Mucosa of descending colon (tissue), 3 donors: ENCODE measurements at regions not wholly inside any gene's neighbourhood (a gene's known extent, or its start where the extent isn't known, plus 50 kb on each side); places are given as distances from the start of the nearest gene placed in this dataset.
A peak's percentile ranks its signal among the peaks of the same experiment; 100 is the strongest.

Experiments
- ATAC-seq: fragments of 200-7000 bp; cut with Tn5 transposase; one replicate; pipeline ENCODE4 v1.9.1; 2020; ENCODE audit warnings: mild to moderate bottlenecking, moderate library complexity
- DNase-seq, 3 donors: peaks; one replicate each; pipeline ENCODE4 v3.0.0-alpha.2; 2020
- H3K36me3 ChIP-seq: fragments of 200-600 bp; one replicate; pipeline ENCODE4 v1.8.0; 2021; ENCODE audit warnings: low read depth, mild to moderate bottlenecking
- H3K4me1 ChIP-seq: fragments of 200-600 bp; one replicate; pipeline ENCODE4 v1.8.0; 2021; ENCODE audit warnings: low read depth, mild to moderate bottlenecking
- H3K4me3 ChIP-seq: fragments of 200-600 bp; one replicate; pipeline ENCODE4 v1.8.0; 2021; ENCODE audit warnings: mild to moderate bottlenecking
- H3K9me3 ChIP-seq: fragments of 200-600 bp; one replicate; pipeline ENCODE4 v1.8.0; 2021; ENCODE audit warnings: mild to moderate bottlenecking
- intact Hi-C, 2 donors: fragments of 100-400 bp; cut with DNase I in 1 of 2; cut with micrococcal nuclease in 1 of 2; formaldehyde crosslinking; loops; one replicate each; pipeline versions ENCODE4 v1.11.0 to v1.11.1; 2022; cut with DNase I, micrococcal nuclease
- TF ChIP-seq, protein P1 (sequence below): fragments of 200-600 bp; IDR thresholded peaks from one replicate; pipeline ENCODE4 v1.8.0; 2022; ENCODE audit warnings: antibody characterized with exemption, mild to moderate bottlenecking
- donor health status: DM: no; HTN: no; CAD: no; lungs with moderate emphysema.
- donor health status: DM: no; HTN: no; CAD: no.
- donor health status: DM: no; HTN: yes; CAD: no.

DNA sequence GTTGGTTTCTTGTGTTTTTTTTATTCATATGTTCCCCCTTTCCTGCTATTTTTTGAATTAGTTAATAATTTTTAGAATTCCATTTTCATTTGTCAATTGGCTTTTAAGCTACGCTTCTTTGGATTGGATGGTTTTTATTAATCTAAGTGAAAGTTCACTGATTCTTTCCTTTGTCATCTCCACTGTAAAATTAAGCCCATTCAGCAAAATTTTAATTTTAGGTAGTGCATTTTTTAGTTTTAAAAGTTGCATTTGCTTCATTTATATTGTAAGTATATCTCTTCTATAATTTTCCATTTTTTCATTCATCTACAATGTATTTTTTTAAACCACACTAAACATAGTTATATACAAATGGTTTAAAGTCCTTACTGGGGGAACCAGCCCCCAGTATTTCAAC lies 417.3 kb upstream of the HTR2C start:
- TF ChIP-seq, protein P1, sequence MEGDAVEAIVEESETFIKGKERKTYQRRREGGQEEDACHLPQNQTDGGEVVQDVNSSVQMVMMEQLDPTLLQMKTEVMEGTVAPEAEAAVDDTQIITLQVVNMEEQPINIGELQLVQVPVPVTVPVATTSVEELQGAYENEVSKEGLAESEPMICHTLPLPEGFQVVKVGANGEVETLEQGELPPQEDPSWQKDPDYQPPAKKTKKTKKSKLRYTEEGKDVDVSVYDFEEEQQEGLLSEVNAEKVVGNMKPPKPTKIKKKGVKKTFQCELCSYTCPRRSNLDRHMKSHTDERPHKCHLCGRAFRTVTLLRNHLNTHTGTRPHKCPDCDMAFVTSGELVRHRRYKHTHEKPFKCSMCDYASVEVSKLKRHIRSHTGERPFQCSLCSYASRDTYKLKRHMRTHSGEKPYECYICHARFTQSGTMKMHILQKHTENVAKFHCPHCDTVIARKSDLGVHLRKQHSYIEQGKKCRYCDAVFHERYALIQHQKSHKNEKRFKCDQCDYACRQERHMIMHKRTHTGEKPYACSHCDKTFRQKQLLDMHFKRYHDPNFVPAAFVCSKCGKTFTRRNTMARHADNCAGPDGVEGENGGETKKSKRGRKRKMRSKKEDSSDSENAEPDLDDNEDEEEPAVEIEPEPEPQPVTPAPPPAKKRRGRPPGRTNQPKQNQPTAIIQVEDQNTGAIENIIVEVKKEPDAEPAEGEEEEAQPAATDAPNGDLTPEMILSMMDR = no peak
- Histone ChIP-seq H3K4me1 (no peaks in the 10 kb centered on the region), H3K36me3 (no peaks in the 10 kb centered on the region), H3K9me3 (no peaks in the 10 kb centered on the region), H3K4me3 (no peak overlapping the region)
- intact Hi-C loops = no loop called here
- ATAC-seq (no peak), DNase-seq (no peak)

DNA sequence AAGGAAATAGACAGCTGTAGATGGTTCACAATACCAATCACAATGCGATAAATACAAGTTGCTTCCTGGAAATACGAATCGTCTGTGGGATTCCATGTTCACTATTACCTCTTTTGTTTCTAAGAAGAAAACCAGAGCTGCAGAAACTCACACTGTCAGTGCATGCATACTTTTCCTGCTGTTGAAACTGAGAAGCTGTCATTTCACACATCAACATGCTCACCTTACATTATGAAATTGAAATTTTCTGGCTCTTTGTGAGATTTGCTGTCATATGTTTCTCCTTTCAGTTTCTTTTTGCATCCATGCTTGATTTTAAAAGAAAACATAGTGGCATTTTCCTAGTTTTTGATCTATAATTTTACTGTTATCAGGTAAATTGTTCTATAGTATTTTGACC lies 418.3 kb upstream of the HTR2C start:
- ATAC-seq (no peak), DNase-seq (no peak)
- intact Hi-C loops = no loop called here
- Histone ChIP-seq H3K4me3 (no peak overlapping the region), H3K36me3 (no peaks in the 10 kb centered on the region), H3K9me3 (no peaks in the 10 kb centered on the region), H3K4me1 (no peaks in the 10 kb centered on the region)
- TF ChIP-seq, protein P1 = no peak

DNA sequence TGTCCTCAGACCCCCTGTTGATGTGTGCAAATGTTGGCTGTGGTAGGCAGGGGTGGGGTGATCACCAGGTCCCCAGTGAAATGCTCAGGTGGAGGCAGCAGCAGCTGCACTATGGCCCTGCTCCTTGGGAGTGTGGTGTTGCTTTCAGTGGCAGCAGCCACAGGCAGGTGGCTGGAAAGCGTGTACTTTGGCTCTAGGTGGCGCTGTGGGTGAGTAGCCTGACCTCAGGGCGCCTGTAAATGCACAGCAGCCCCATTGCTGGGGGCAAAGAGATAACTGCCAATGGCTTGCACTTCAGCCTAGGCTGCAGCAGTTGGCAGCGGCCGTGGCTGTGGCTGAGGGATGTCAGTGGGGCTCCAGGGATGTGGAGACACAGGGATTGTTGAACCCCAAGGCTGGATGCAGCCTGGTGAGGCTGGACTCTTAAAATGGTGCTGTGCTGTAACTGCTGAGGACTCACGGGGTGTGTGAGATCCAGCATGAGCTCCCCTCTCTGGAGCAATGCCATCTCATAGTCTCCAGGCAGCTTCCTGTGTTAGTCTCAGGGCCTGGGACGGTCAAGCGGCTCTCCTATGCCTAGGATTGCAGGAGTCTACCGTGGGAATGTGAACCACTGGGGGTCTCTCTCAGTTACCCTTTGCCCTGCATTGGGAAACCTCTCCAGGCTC lies 421.7 kb upstream of the HTR2C start:
- DNase-seq = peak in 1 of 3 donors; percentile 30

DNA sequence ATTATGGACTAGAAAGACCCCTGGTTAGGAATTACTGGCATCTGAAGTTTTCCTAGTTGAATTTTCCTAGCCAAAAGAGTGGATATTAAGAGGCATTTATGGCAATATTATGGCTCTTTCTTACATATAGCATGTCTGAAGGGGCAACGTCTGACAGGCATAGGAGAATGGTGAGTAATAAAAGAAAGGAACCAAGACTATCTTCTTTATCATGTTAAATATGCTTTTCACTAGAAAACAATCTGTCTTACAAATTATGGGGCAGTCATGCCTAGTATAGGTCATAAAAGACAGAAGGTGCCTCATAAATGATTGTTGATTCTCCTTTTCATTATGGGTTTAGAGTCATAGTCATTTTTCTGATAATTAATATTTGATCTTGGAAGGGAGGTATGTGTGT lies 431.1 kb upstream of the HTR2C start:
- DNase-seq (no peak), ATAC-seq (no peak)
- TF ChIP-seq, protein P1 = no peak
- Histone ChIP-seq H3K4me1 (no peaks in the 10 kb centered on the region), H3K4me3 (no peak overlapping the region), H3K36me3 (no peaks in the 10 kb centered on the region), H3K9me3 (no peaks in the 10 kb centered on the region)
- intact Hi-C loops = no loop called here

More for the DNA sequence above, 421.7 kb upstream of the HTR2C start:
- Histone ChIP-seq H3K9me3 (no peaks in the 10 kb centered on the region), H3K36me3 (no peaks in the 10 kb centered on the region), H3K4me1 (no peaks in the 10 kb centered on the region), H3K4me3 (no peak overlapping the region)
- intact Hi-C loops = no loop called here
- TF ChIP-seq, protein P1 = no peak
- no peak for ATAC-seq

- intact Hi-C loops = no loop called here
- Histone ChIP-seq H3K9me3 (no peaks in the 10 kb centered on the region), H3K4me1 (no peaks in the 10 kb centered on the region), H3K36me3 (no peaks in the 10 kb centered on the region), H3K4me3 (no peak overlapping the region)
- TF ChIP-seq, protein P1 = no peak
- no peak for DNase-seq
- ATAC-seq = no peak
Measured at GRCh38 chrX:114152130-114152529, 431.8 kb upstream of the HTR2C start.

- ATAC-seq (no peak), DNase-seq (no peak)
- TF ChIP-seq, protein P1 = no peak
- intact Hi-C loops = no loop called here
- Histone ChIP-seq H3K9me3 (no peaks in the 10 kb centered on the region), H3K36me3 (no peaks in the 10 kb centered on the region), H3K4me1 (no peaks in the 10 kb centered on the region), H3K4me3 (no peak overlapping the region)
Measured at GRCh38 chrX:114134465-114134864, 449.4 kb upstream of the HTR2C start.
